HCT116 (cell line): ENCODE measurements at regions not wholly inside any gene's neighbourhood (a gene's known extent, or its start where the extent isn't known, plus 50 kb on each side); places are given as distances from the start of the nearest gene placed in this dataset.

ENCODE experiments used
- POLR2A ChIP-seq: IDR thresholded peaks from 2 replicates; pipeline ENCODE4 v1.7.0; 2011; ENCODE audit warnings: borderline replicate concordance; ENCODE audit not compliant: insufficient read depth, insufficient read length; ENCODE audit errors: extremely low read depth
- POLR2AphosphoS5 ChIP-seq: IDR thresholded peaks from 2 replicates; pipeline ENCODE4 v1.6.1; 2011; ENCODE audit warnings: mild to moderate bottlenecking, low read depth, low read length, moderate library complexity
- YY1 ChIP-seq: IDR thresholded peaks from 2 replicates; pipeline ENCODE4 v1.6.1; 2011; ENCODE audit warnings: low read length, low read depth, moderate library complexity, mild to moderate bottlenecking; ENCODE audit not compliant: insufficient replicate concordance; ENCODE audit errors: extremely low read depth
- TF ChIP-seq, protein P1 (sequence below), 3 experiments: fragments of 200-600 bp in 1 of 3; sonication (generic) in 1 of 3; IDR thresholded peaks in 2 of 3; conservative IDR thresholded peaks in 1 of 3; 2 replicates each; pipeline ENCODE4 v1.5.1; 2012 to 2017; ENCODE audit warnings: low read depth in 2 of 3, low read length in 2 of 3, antibody characterized with exemption in 1 of 3, borderline replicate concordance in 1 of 3, control low read depth in 1 of 3, mild to moderate bottlenecking in 1 of 3, mixed read lengths in 1 of 3, mixed run types in 1 of 3, moderate library complexity in 1 of 3; ENCODE audit not compliant: insufficient read depth in 1 of 3
- TF ChIP-seq, protein P2 (sequence below): IDR thresholded peaks from 2 replicates; pipeline ENCODE4 v1.6.1; 2011; ENCODE audit warnings: mild to moderate bottlenecking, low read length, moderate library complexity; ENCODE audit not compliant: insufficient replicate concordance; ENCODE audit errors: extremely low read depth

DNA sequence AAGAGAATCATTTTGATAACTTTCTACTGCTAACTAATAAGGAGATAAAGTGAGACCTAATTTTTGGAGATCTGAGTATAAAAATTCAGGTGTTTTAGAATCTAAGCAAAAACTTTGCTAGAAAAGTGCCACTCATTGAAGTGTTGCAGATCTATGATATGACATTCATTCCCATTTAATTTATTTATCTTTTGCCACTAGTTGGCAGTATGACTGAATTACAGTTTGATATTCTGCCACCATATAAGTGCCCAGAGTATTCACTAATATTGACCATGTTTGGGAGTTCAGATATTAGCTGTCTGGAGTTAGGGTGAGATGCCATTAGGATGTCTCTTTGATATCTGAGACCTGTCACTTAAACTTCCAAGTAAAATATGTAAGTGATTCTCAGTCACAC lies 251.3 kb upstream of the GBE1 start:
- no peak for TF ChIP-seq POLR2AphosphoS5
- no peak for TF ChIP-seq POLR2A
- TF ChIP-seq, protein P1, sequence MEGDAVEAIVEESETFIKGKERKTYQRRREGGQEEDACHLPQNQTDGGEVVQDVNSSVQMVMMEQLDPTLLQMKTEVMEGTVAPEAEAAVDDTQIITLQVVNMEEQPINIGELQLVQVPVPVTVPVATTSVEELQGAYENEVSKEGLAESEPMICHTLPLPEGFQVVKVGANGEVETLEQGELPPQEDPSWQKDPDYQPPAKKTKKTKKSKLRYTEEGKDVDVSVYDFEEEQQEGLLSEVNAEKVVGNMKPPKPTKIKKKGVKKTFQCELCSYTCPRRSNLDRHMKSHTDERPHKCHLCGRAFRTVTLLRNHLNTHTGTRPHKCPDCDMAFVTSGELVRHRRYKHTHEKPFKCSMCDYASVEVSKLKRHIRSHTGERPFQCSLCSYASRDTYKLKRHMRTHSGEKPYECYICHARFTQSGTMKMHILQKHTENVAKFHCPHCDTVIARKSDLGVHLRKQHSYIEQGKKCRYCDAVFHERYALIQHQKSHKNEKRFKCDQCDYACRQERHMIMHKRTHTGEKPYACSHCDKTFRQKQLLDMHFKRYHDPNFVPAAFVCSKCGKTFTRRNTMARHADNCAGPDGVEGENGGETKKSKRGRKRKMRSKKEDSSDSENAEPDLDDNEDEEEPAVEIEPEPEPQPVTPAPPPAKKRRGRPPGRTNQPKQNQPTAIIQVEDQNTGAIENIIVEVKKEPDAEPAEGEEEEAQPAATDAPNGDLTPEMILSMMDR (IDR thresholded peaks at IDR 0.05 in 2 of 3, conservative IDR thresholded peaks at IDR 0.05 in 1 of 3; ENCODE audit: borderline replicate concordance in 1 of 3, insufficient read depth in 1 of 3, low read depth in 2 of 3, low read length in 2 of 3), result peak in 1 of 3 experiments; percentile 56; a peak in 2 of 6 replicates
- TF ChIP-seq YY1, result no peak
- TF ChIP-seq, protein P2, sequence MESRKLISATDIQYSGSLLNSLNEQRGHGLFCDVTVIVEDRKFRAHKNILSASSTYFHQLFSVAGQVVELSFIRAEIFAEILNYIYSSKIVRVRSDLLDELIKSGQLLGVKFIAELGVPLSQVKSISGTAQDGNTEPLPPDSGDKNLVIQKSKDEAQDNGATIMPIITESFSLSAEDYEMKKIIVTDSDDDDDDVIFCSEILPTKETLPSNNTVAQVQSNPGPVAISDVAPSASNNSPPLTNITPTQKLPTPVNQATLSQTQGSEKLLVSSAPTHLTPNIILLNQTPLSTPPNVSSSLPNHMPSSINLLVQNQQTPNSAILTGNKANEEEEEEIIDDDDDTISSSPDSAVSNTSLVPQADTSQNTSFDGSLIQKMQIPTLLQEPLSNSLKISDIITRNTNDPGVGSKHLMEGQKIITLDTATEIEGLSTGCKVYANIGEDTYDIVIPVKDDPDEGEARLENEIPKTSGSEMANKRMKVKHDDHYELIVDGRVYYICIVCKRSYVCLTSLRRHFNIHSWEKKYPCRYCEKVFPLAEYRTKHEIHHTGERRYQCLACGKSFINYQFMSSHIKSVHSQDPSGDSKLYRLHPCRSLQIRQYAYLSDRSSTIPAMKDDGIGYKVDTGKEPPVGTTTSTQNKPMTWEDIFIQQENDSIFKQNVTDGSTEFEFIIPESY, result no peak
